ENCODE measurements at regions not wholly inside any gene's neighbourhood (a gene's known extent, or its start where the extent isn't known, plus 50 kb on each side); places are given as distances from the start of the nearest gene placed in this dataset.

DNA sequence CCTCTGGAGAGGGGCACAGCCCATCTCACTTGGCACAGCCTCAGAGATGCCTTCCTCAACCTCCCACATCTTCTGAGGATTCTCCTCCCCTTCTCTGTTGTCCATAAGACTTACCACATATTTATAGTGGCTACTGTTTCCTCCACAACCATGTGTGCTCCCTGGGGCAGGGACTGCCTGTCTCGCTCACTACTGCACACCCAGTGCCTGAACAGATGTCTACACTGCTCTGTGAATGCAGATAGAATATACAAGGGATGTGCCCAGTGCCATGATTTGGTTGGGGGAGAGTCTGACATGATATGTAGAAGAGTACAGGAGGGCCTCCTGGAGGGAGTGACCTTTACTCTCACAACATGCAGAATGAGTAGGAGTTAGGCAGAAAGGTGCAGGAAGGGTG is 67.3 kb upstream of the ANO1 start:
- H3K27ac ChIP-seq (ENCODE audit: low read depth, low read length), result no peak overlapping the region
- H3K27me3 ChIP-seq (ENCODE audit: low read length), result no peaks in the 10 kb centered on the region
- TF ChIP-seq EZH2phosphoT487 (conservative IDR thresholded peaks at IDR 0.05; ENCODE audit: low read length), result no peak
- TF ChIP-seq, protein P1, sequence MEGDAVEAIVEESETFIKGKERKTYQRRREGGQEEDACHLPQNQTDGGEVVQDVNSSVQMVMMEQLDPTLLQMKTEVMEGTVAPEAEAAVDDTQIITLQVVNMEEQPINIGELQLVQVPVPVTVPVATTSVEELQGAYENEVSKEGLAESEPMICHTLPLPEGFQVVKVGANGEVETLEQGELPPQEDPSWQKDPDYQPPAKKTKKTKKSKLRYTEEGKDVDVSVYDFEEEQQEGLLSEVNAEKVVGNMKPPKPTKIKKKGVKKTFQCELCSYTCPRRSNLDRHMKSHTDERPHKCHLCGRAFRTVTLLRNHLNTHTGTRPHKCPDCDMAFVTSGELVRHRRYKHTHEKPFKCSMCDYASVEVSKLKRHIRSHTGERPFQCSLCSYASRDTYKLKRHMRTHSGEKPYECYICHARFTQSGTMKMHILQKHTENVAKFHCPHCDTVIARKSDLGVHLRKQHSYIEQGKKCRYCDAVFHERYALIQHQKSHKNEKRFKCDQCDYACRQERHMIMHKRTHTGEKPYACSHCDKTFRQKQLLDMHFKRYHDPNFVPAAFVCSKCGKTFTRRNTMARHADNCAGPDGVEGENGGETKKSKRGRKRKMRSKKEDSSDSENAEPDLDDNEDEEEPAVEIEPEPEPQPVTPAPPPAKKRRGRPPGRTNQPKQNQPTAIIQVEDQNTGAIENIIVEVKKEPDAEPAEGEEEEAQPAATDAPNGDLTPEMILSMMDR (IDR thresholded peaks at IDR 0.05; ENCODE audit: insufficient read depth, low read length, poor library complexity, severe bottlenecking), result no peak
- H3K4me2 ChIP-seq (ENCODE audit: low read depth, low read length, poor library complexity, severe bottlenecking), result no peak overlapping the region
- no peaks in the 10 kb centered on the region for H3K79me2 ChIP-seq (ENCODE audit: insufficient read depth, low read length)
- H2AFZ ChIP-seq (ENCODE audit: low read depth, low read length, severe bottlenecking), result no peak overlapping the region
- no peaks in the 10 kb centered on the region for H3K9me2 ChIP-seq (replicated peaks; ENCODE audit: insufficient read depth, low read length)
- no peaks in the 10 kb centered on the region for H3K36me3 ChIP-seq (ENCODE audit: low read length)
- no peak overlapping the region for H3K4me3 ChIP-seq (ENCODE audit: insufficient read depth, low read length, poor library complexity, severe bottlenecking)
- no peaks in the 10 kb centered on the region for H3K9me3 ChIP-seq (ENCODE audit: insufficient read depth, low read length)
- no peaks in the 10 kb centered on the region for H4K20me1 ChIP-seq (ENCODE audit: low read depth, low read length)
- no peaks in the 10 kb centered on the region for H3F3A ChIP-seq (ENCODE audit: insufficient read depth)
- no peak overlapping the region for H3K9ac ChIP-seq (ENCODE audit: low read length)

DNA sequence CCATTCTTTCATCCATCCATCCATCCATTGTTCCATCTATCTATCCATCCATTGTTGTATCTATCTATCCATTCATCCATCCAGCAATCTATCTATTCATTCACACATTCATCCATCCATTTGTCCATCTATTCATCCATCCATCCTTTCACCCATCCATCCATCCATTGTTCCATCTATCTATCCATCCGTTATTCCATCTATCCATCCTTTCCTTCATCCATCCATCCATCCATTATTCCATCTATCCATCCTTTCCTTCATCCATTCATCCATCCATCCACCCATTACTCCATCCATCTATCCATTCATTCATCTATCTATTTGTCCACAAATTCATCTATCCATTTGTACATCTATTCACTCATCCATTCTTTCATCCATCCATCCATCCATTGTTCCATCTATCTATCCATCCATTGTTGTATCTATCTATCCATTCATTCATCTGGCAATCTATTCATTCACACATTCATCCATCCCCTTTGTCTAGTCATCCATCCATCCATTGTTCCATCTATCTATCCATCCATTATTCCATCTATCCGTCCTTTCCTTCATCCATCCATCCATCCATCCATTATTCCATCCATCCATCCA is 65.9 kb upstream of the ANO1 start:
- H3K9me2 ChIP-seq (replicated peaks; ENCODE audit: insufficient read depth, low read length), result no peaks in the 10 kb centered on the region
- no peaks in the 10 kb centered on the region for H3K27me3 ChIP-seq (ENCODE audit: low read length)
- H3K9ac ChIP-seq (ENCODE audit: low read length), result no peak overlapping the region
- H3K4me2 ChIP-seq (ENCODE audit: low read depth, low read length, poor library complexity, severe bottlenecking), result no peak overlapping the region
- no peaks in the 10 kb centered on the region for H3K79me2 ChIP-seq (ENCODE audit: insufficient read depth, low read length)
- no peak overlapping the region for H3K4me3 ChIP-seq (ENCODE audit: insufficient read depth, low read length, poor library complexity, severe bottlenecking)
- no peak overlapping the region for H2AFZ ChIP-seq (ENCODE audit: low read depth, low read length, severe bottlenecking)
- H3K36me3 ChIP-seq (ENCODE audit: low read length), result no peaks in the 10 kb centered on the region
- no peaks in the 10 kb centered on the region for H3K9me3 ChIP-seq (ENCODE audit: insufficient read depth, low read length)
- no peaks in the 10 kb centered on the region for H4K20me1 ChIP-seq (ENCODE audit: low read depth, low read length)
- no peak overlapping the region for H3K27ac ChIP-seq (ENCODE audit: low read depth, low read length)
- H3F3A ChIP-seq (ENCODE audit: insufficient read depth), result no peaks in the 10 kb centered on the region
- TF ChIP-seq, protein P1 (IDR thresholded peaks at IDR 0.05; ENCODE audit: insufficient read depth, low read length, poor library complexity, severe bottlenecking), result no peak
- no peak for TF ChIP-seq EZH2phosphoT487 (conservative IDR thresholded peaks at IDR 0.05; ENCODE audit: low read length)

DNA sequence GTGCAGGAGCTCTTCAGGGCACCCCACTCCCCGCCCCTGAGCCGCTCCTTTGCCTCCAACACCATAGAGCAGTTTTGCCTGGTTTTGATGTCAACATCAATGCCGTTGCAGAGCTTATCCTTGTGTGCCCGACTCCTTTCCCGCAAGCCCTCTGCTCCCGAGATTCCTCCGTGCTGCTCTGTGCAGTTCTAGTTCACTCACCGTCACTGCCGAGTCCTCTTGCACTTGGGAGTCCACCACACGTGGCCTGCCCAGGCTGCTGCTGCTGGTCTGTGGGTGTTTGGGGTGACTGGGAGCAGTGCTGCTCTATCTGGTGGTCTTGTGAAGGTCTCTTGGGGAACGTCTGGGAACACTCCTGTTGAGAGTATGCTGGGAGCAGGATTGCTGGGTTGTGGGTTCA is 63.8 kb upstream of the ANO1 start:
- no peaks in the 10 kb centered on the region for H3K27me3 ChIP-seq (ENCODE audit: low read length)
- no peak overlapping the region for H2AFZ ChIP-seq (ENCODE audit: low read depth, low read length, severe bottlenecking)
- H3K9ac ChIP-seq (ENCODE audit: low read length), result no peak overlapping the region
- no peak for TF ChIP-seq EZH2phosphoT487 (conservative IDR thresholded peaks at IDR 0.05; ENCODE audit: low read length)
- TF ChIP-seq, protein P1 (IDR thresholded peaks at IDR 0.05; ENCODE audit: insufficient read depth, low read length, poor library complexity, severe bottlenecking), result no peak
- no peaks in the 10 kb centered on the region for H4K20me1 ChIP-seq (ENCODE audit: low read depth, low read length)
- H3K4me2 ChIP-seq (ENCODE audit: low read depth, low read length, poor library complexity, severe bottlenecking), result no peak overlapping the region
- no peaks in the 10 kb centered on the region for H3F3A ChIP-seq (ENCODE audit: insufficient read depth)
- H3K36me3 ChIP-seq (ENCODE audit: low read length), result no peaks in the 10 kb centered on the region
- H3K9me2 ChIP-seq (replicated peaks; ENCODE audit: insufficient read depth, low read length), result no peaks in the 10 kb centered on the region
- H3K79me2 ChIP-seq (ENCODE audit: insufficient read depth, low read length), result no peaks in the 10 kb centered on the region
- H3K4me3 ChIP-seq (ENCODE audit: insufficient read depth, low read length, poor library complexity, severe bottlenecking), result no peak overlapping the region
- no peaks in the 10 kb centered on the region for H3K9me3 ChIP-seq (ENCODE audit: insufficient read depth, low read length)
- H3K27ac ChIP-seq (ENCODE audit: low read depth, low read length), result no peak overlapping the region
